Retinal pigment epithelial cell (primary cell): ENCODE measurements at regions not wholly inside any gene's neighbourhood (a gene's known extent, or its start where the extent isn't known, plus 50 kb on each side); places are given as distances from the start of the nearest gene placed in this dataset.

Experiments used
- DNase-seq: peaks from one replicate; pipeline ENCODE4 v3.0.0-alpha.2; 2010; ENCODE audit warnings: low read depth
- H3K4me3 ChIP-seq: 2 replicates; pipeline ENCODE4 v1.5.1; 2011; ENCODE audit warnings: mild to moderate bottlenecking, low read length, control low read depth, moderate library complexity
- CTCF ChIP-seq: conservative IDR thresholded peaks from 2 replicates; pipeline ENCODE4 v1.5.1; 2011; ENCODE audit warnings: low read depth, low read length, control low read depth, inconsistent platforms

- no peak overlapping the region for H3K4me3 ChIP-seq
- TF ChIP-seq CTCF: no peak
- DNase-seq: no peak
These were observed 129.3 kb upstream of the JCAD start for GRCh38 chr10:30188556-30189237.

GRCh38 chr10:30188101-30188500 is 128.7 kb upstream of the JCAD start:
- no peak for TF ChIP-seq CTCF
- no peak for DNase-seq

GRCh38 chr10:30187010-30187409 is 127.6 kb upstream of the JCAD start:
- no peak for TF ChIP-seq CTCF
- no peak for DNase-seq
- no peak overlapping the region for H3K4me3 ChIP-seq

More at GRCh38 chr10:30188101-30188500, 128.7 kb upstream of the JCAD start:
- no peak overlapping the region for H3K4me3 ChIP-seq

GRCh38 chr10:30186371-30186875 is 127.0 kb upstream of the JCAD start:
- H3K4me3 ChIP-seq: no peak overlapping the region
- no peak for TF ChIP-seq CTCF
- DNase-seq: no peak

- TF ChIP-seq CTCF: no peak
- no peak overlapping the region for H3K4me3 ChIP-seq
- peak; percentile 60 for DNase-seq
These were observed 126.5 kb upstream of the JCAD start for GRCh38 chr10:30185916-30186315.

GRCh38 chr10:30185341-30185740 is 126.0 kb upstream of the JCAD start:
- no peak for DNase-seq
- TF ChIP-seq CTCF: no peak
- H3K4me3 ChIP-seq: no peak overlapping the region

GRCh38 chr10:30184397-30185033 is 125.1 kb upstream of the JCAD start:
- no peak for DNase-seq
- no peak overlapping the region for H3K4me3 ChIP-seq
- TF ChIP-seq CTCF: no peak
